ENCODE measurements at regions not wholly inside any gene's neighbourhood (a gene's known extent, or its start where the extent isn't known, plus 50 kb on each side); places are given as distances from the start of the nearest gene placed in this dataset.

DNA sequence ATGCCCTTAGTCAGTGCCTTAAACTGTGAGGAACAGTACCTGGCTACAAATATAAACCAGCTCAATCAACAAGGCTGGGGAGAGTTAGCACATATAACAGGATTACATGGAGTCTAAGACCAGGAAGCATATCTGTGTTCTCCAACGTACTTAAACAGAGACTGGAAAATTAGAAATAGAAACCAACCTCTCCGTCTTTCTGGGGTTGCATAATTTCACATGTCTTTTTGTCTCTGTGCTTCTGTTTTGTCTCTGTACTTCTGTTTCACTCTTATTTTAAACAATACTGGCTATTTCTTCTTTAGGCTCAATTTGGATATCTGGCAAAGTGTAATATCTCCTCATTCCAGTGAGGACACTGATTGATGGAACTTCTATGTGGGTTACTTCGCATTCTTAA, 749.0 kb upstream of the ZEB2 start:
- Histone ChIP-seq H3K4me1 (no peaks in the 10 kb centered on the region), H3K27me3 (no peaks in the 10 kb centered on the region), H3K9me3 (no peaks in the 10 kb centered on the region), H3K4me3 (no peak overlapping the region), H3K36me3 (ENCODE audit: low read depth, missing control alignments) (no peaks in the 10 kb centered on the region), H3K27ac (no peak overlapping the region)
- TF ChIP-seq, protein P1, sequence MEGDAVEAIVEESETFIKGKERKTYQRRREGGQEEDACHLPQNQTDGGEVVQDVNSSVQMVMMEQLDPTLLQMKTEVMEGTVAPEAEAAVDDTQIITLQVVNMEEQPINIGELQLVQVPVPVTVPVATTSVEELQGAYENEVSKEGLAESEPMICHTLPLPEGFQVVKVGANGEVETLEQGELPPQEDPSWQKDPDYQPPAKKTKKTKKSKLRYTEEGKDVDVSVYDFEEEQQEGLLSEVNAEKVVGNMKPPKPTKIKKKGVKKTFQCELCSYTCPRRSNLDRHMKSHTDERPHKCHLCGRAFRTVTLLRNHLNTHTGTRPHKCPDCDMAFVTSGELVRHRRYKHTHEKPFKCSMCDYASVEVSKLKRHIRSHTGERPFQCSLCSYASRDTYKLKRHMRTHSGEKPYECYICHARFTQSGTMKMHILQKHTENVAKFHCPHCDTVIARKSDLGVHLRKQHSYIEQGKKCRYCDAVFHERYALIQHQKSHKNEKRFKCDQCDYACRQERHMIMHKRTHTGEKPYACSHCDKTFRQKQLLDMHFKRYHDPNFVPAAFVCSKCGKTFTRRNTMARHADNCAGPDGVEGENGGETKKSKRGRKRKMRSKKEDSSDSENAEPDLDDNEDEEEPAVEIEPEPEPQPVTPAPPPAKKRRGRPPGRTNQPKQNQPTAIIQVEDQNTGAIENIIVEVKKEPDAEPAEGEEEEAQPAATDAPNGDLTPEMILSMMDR (IDR thresholded peaks at IDR 0.05): no peak
- TF ChIP-seq POLR2A (IDR thresholded peaks at IDR 0.05): no peak
- intact Hi-C loops (cut with DNase I; ENCODE audit: low total_unique reads): no loop called here
- 85 to 91% methylated on average over 3 of the region's 3 CpGs for WGBS, 2 donors
- DNase-seq: no peak

DNA sequence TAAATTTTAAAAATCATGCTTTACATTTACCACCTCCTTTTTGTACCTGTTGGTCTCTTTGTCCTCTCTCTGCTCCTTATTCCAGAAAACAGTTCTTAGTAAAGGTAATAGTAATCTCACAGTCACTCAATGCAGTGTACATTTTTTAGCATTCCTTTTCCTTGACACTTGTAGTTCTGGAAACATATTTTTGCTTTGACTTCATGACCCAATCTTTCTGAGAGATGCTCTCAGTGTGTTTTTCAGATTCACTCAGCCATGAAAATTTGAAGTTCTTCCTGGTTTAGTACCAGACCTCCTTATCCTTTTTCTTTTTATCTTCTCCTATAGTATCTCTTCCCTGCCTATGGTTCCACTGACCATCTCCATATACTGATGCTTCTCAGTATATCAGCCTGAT, 747.5 kb upstream of the ZEB2 start:
- intact Hi-C loops (cut with DNase I; ENCODE audit: low total_unique reads): no loop called here
- no peaks in the 10 kb centered on the region for H3K4me1 ChIP-seq

DNA sequence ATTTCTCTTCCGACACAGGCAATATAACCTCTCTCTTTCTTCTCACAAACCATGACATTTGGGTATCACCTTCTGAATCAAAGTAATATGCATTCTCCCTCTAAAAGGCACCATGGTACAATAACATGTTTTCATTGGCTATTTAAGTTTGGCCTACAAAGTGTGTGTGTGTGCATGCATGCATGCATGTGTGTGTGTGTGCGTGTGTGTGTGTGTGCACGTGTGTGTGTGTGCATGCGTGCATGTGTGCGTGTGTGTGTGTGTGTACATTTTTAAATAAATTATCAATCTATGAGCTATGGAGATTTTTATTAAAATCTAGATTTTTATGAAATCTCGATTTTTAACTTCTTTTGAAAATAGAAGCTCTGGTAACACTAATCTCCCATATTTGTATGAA, 745.3 kb upstream of the ZEB2 start:
- Histone ChIP-seq H3K4me3 (no peak overlapping the region), H3K4me1 (no peaks in the 10 kb centered on the region), H3K27ac (no peak overlapping the region), H3K36me3 (ENCODE audit: low read depth, missing control alignments) (no peaks in the 10 kb centered on the region), H3K9me3 (no peaks in the 10 kb centered on the region), H3K27me3 (no peaks in the 10 kb centered on the region)
- intact Hi-C loops (cut with DNase I; ENCODE audit: low total_unique reads): no loop called here
- no peak for DNase-seq
- TF ChIP-seq, protein P1 (IDR thresholded peaks at IDR 0.05): no peak
- TF ChIP-seq POLR2A (IDR thresholded peaks at IDR 0.05): no peak
- 84 to 87% methylated on average over 6 of the region's 6 CpGs for WGBS, 2 donors

More for the DNA sequence above, 747.5 kb upstream of the ZEB2 start:
- Histone ChIP-seq H3K36me3 (ENCODE audit: low read depth, missing control alignments) (no peaks in the 10 kb centered on the region), H3K27ac (no peak overlapping the region), H3K4me3 (no peak overlapping the region), H3K9me3 (no peaks in the 10 kb centered on the region), H3K27me3 (no peaks in the 10 kb centered on the region)
- no peak for DNase-seq
- no peak for TF ChIP-seq POLR2A (IDR thresholded peaks at IDR 0.05)
- TF ChIP-seq, protein P1 (IDR thresholded peaks at IDR 0.05): no peak

DNA sequence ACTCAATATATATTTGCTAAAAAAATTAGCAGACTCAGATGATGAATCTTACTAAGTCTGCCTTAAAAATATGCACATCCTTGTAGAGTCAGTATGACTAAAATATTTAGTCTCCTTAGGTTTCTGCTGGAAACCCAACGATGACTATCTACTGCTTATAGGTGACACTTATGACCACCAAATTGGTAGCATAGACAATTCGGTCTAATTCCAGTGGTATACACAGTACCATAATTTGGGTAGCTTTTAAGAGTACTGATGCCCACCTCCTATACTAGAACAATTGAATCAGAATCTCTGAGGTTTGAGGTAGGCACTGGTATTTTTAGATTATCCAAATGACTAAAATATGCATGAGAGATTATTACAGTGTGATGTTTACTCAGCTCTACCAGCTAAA, 740.8 kb upstream of the ZEB2 start:
- no peak for TF ChIP-seq POLR2A (IDR thresholded peaks at IDR 0.05)
- TF ChIP-seq, protein P1 (IDR thresholded peaks at IDR 0.05): no peak
- H3K9me3 ChIP-seq: no peaks in the 10 kb centered on the region

DNA sequence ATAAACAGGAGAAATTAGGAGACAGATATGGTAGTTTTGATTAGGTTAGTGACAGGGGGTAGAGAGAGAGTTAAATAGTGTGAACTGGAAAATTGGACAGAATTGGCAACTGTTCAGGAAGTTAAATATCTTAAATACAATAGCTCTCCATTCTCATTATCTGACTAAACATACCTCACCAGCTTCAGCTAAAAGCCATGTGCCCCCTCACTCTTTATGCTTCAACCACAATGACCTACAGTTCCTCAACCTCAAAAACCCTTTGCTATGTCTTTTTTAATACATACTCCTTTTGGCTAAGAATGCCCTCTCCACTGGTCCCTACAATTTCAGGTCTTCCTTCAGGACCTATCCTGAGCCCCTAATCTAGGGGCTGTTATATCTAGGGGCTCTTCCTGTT, 740.2 kb upstream of the ZEB2 start:
- Histone ChIP-seq H3K4me3 (no peak overlapping the region), H3K36me3 (ENCODE audit: low read depth, missing control alignments) (no peaks in the 10 kb centered on the region), H3K27ac (no peak overlapping the region), H3K4me1 (no peaks in the 10 kb centered on the region), H3K27me3 (no peaks in the 10 kb centered on the region), H3K9me3 (no peaks in the 10 kb centered on the region)
- intact Hi-C loops (cut with DNase I; ENCODE audit: low total_unique reads): no loop called here
- DNase-seq: no peak
- no peak for TF ChIP-seq POLR2A (IDR thresholded peaks at IDR 0.05)
- TF ChIP-seq, protein P1 (IDR thresholded peaks at IDR 0.05): no peak

More for the DNA sequence above, 740.8 kb upstream of the ZEB2 start:
- 93% methylated on average over 2 of the region's 2 CpGs for WGBS, 2 donors
- Histone ChIP-seq H3K27me3 (no peaks in the 10 kb centered on the region), H3K4me3 (no peak overlapping the region), H3K4me1 (no peaks in the 10 kb centered on the region), H3K27ac (no peak overlapping the region), H3K36me3 (ENCODE audit: low read depth, missing control alignments) (no peaks in the 10 kb centered on the region)
- DNase-seq: no peak
- intact Hi-C loops (cut with DNase I; ENCODE audit: low total_unique reads): no loop called here

Data from testis (tissue), 2 donors.